OCI-LY3 (cell line): ENCODE measurements at regions not wholly inside any gene's neighbourhood (a gene's known extent, or its start where the extent isn't known, plus 50 kb on each side); places are given as distances from the start of the nearest gene placed in this dataset.

Experiments used
- H2AFZ ChIP-seq: fragments of 200-600, 300-600 bp; shearing (Covaris generic); 2 replicates; pipeline ENCODE4 v1.6.0; 2014; ENCODE audit warnings: antibody characterized with exemption, low read depth, low read length
- H3K27ac ChIP-seq: fragments of 200-600, 300-600 bp; sonication (generic); 2 replicates; pipeline ENCODE4 v1.5.1; 2014; ENCODE audit warnings: mild to moderate bottlenecking, low read length, moderate library complexity, mixed read lengths
- H3K27me3 ChIP-seq: fragments of 200-600, 300-600 bp; sonication (generic); 2 replicates; pipeline ENCODE4 v1.6.1; 2014; ENCODE audit warnings: low read depth, low read length, mixed read lengths
- H3K36me3 ChIP-seq: fragments of 200-600, 300-600 bp; sonication (generic); replicated peaks from 2 replicates; pipeline ENCODE3; 2014; ENCODE audit warnings: low read depth, low read length, mixed read lengths
- H3K4me1 ChIP-seq: fragments of 300-600, 200-600 bp; sonication (generic); 2 replicates; pipeline ENCODE4 v1.6.1; 2014; ENCODE audit warnings: low read length, mixed read lengths
- H3K4me2 ChIP-seq: fragments of 200-600, 300-600 bp; sonication (generic); 2 replicates; pipeline ENCODE4 v1.6.1; 2014; ENCODE audit warnings: low read length, mixed read lengths
- H3K4me3 ChIP-seq: fragments of 300-600, 200-600 bp; sonication (generic); 2 replicates; pipeline ENCODE4 v1.5.1; 2014; ENCODE audit warnings: antibody characterized with exemption, mild to moderate bottlenecking, low read length, moderate library complexity
- H3K79me2 ChIP-seq: fragments of 300-600, 200-600 bp; shearing (Covaris generic); 2 replicates; pipeline ENCODE4 v1.6.1; 2014; ENCODE audit warnings: mild to moderate bottlenecking, low read length, mixed read lengths
- H3K9ac ChIP-seq: fragments of 300-600, 200-600 bp; shearing (Covaris generic); 2 replicates; pipeline ENCODE4 v1.6.0; 2014; ENCODE audit warnings: mild to moderate bottlenecking, low read length, moderate library complexity
- H3K9me3 ChIP-seq: fragments of 200-600, 300-600 bp; shearing (Covaris generic); 2 replicates; pipeline ENCODE4 v1.6.1; 2014; ENCODE audit warnings: low read length, mixed read lengths; ENCODE audit not compliant: insufficient read depth
- H4K20me1 ChIP-seq: fragments of 200-600, 300-600 bp; sonication (generic); 2 replicates; pipeline ENCODE4 v1.6.1; 2016; ENCODE audit warnings: low read length, mixed read lengths; ENCODE audit not compliant: insufficient read depth
- CTCF ChIP-seq: fragments of 200-600, 300-600 bp; sonication (generic); IDR thresholded peaks from 2 replicates; pipeline ENCODE4 v1.5.1; 2014; ENCODE audit warnings: antibody characterized with exemption, low read length, low read depth
- EZH2phosphoT487 ChIP-seq: fragments of 200-600 bp; shearing (Covaris generic); IDR thresholded peaks from 2 replicates; pipeline ENCODE4 v1.6.1; 2018; ENCODE audit warnings: antibody characterized with exemption, mixed run types, low read depth

DNA sequence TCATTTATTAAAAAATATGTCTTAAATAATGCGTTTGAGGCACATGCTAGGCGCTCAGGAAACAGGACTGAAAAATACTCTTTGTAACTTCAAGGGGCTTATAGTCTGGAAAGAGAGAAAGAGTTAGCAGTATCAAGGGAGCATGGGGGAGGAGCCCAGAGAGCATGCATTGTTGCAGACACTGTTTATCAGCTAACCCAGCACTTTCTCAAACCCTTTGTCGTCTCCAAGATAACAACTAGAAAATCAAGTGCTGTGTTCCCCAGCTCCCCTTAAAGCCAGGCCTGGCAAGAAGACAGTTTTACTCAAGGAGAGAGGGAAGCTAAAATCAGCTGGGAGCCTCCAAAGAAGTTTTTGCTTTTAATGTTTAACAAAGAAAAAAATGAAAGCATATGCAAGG is 98.4 kb downstream of the PERP start:
- no peak overlapping the region for H2AFZ ChIP-seq
- no peaks in the 10 kb centered on the region for H3K79me2 ChIP-seq
- no peak overlapping the region for H3K27ac ChIP-seq
- H3K36me3 ChIP-seq: no peaks in the 10 kb centered on the region
- no peaks in the 10 kb centered on the region for H3K27me3 ChIP-seq
- TF ChIP-seq EZH2phosphoT487 (no peak), CTCF (no peak)
- H3K4me1 ChIP-seq: peaks cover 26% of the 10 kb centered on the region
- H3K9me3 ChIP-seq: no peaks in the 10 kb centered on the region
- no peak overlapping the region for H3K4me2 ChIP-seq
- no peak overlapping the region for H3K9ac ChIP-seq
- no peak overlapping the region for H3K4me3 ChIP-seq
- no peaks in the 10 kb centered on the region for H4K20me1 ChIP-seq

DNA sequence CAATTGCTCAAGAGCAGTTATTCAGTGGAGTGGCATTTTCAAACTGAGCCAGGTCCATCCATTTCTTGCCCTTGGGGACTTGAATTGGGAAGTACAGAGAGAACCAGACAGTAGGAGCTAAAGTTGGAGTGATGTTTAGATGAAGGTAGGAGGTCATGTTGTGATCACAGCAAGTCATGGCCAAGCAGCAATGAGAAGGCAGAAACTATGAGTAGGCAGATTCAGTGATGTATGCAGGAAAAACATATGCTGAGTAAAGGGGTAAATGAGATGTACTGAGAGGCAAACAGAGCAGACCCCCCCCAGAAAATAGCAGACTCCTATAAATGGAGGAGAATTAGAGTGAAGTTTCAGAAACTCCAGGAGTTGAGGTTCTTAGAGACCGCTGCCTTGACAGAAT is 95.8 kb downstream of the PERP start:
- no peak overlapping the region for H3K9ac ChIP-seq
- no peaks in the 10 kb centered on the region for H3K79me2 ChIP-seq
- H3K4me1 ChIP-seq: peaks cover 17% of the 10 kb centered on the region
- H3K4me3 ChIP-seq: no peak overlapping the region
- no peaks in the 10 kb centered on the region for H4K20me1 ChIP-seq
- H3K27ac ChIP-seq: no peak overlapping the region
- no peak overlapping the region for H3K4me2 ChIP-seq
- H3K36me3 ChIP-seq: no peaks in the 10 kb centered on the region
- no peaks in the 10 kb centered on the region for H3K27me3 ChIP-seq
- H3K9me3 ChIP-seq: no peaks in the 10 kb centered on the region
- no peak overlapping the region for H2AFZ ChIP-seq
- no peak for TF ChIP-seq CTCF
- TF ChIP-seq EZH2phosphoT487: no peak

GRCh38 chr6:138012682-138013081 is 94.5 kb downstream of the PERP start:
- Histone ChIP-seq H3K9me3 (no peaks in the 10 kb centered on the region), H3K27me3 (no peaks in the 10 kb centered on the region), H3K9ac (no peak overlapping the region), H2AFZ (no peak overlapping the region), H3K79me2 (no peaks in the 10 kb centered on the region), H3K36me3 (no peaks in the 10 kb centered on the region), H3K4me1 (peaks cover 4% of the 10 kb centered on the region), H4K20me1 (no peaks in the 10 kb centered on the region), H3K27ac (no peak overlapping the region), H3K4me3 (no peak overlapping the region), H3K4me2 (no peak overlapping the region)
- no peak for TF ChIP-seq EZH2phosphoT487
- TF ChIP-seq CTCF: no peak

DNA sequence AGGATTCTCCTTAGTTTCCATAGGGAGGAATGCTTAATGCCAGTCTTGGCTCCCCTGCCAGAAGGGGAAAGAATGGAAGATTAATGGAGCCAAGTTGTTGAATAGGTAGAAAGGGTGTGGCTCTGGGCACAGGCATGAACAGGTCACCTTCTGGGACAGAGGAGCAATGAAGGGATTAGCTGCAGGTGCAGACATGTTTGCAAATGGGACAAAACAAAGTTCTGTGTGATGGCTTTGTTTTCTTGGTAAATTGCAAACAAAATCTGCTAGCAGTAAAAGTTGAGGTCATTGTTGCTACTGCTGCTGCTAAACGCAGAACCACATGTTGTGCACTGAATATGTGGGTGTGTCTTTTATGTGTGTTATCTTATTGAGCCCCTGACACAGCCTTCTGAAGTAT is 93.3 kb downstream of the PERP start:
- no peak overlapping the region for H3K27ac ChIP-seq

More for the DNA sequence above, 93.3 kb downstream of the PERP start:
- no peak overlapping the region for H2AFZ ChIP-seq
- H3K9me3 ChIP-seq: no peaks in the 10 kb centered on the region
- no peaks in the 10 kb centered on the region for H4K20me1 ChIP-seq
- no peak overlapping the region for H3K4me2 ChIP-seq
- no peaks in the 10 kb centered on the region for H3K36me3 ChIP-seq
- H3K27me3 ChIP-seq: no peaks in the 10 kb centered on the region
- no peak for TF ChIP-seq CTCF
- TF ChIP-seq EZH2phosphoT487: no peak
- H3K4me1 ChIP-seq: peaks cover 4% of the 10 kb centered on the region; the same call in 1 of the 2 replicates
- no peaks in the 10 kb centered on the region for H3K79me2 ChIP-seq
- no peak overlapping the region for H3K9ac ChIP-seq
- H3K4me3 ChIP-seq: no peak overlapping the region
